ENCODE measurements at regions not wholly inside any gene's neighbourhood (a gene's known extent, or its start where the extent isn't known, plus 50 kb on each side); places are given as distances from the start of the nearest gene placed in this dataset.

- no peaks in the 10 kb centered on the region for H3K9me3 ChIP-seq (ENCODE audit: severe bottlenecking)
- H3K27ac ChIP-seq: no peak overlapping the region
- no peak for TF ChIP-seq CTCF (IDR thresholded peaks at IDR 0.05; ENCODE audit: low read depth, low read length)
- DNase-seq: no peak
- no peak overlapping the region for H3K4me3 ChIP-seq (ENCODE audit: low read depth, low read length)
- no peaks in the 10 kb centered on the region for H3K27me3 ChIP-seq (ENCODE audit: insufficient read depth, low read depth, severe bottlenecking)
- no peaks in the 10 kb centered on the region; the same call in 1 of the 2 replicates for H3K36me3 ChIP-seq
Measured at GRCh38 chr21:28865488-28866186, 127.0 kb downstream of the LTN1 start.

GRCh38 chr21:28858424-28858823, 134.3 kb downstream of the LTN1 start:
- no peak for TF ChIP-seq CTCF (IDR thresholded peaks at IDR 0.05; ENCODE audit: low read depth, low read length)
- no peaks in the 10 kb centered on the region for H3K36me3 ChIP-seq
- H3K27me3 ChIP-seq (ENCODE audit: insufficient read depth, low read depth, severe bottlenecking): no peaks in the 10 kb centered on the region
- DNase-seq: no peak
- no peak overlapping the region for H3K27ac ChIP-seq
- H3K9me3 ChIP-seq (ENCODE audit: severe bottlenecking): no peaks in the 10 kb centered on the region
- H3K4me3 ChIP-seq (ENCODE audit: low read depth, low read length): no peak overlapping the region

- no peak for TF ChIP-seq CTCF (IDR thresholded peaks at IDR 0.05; ENCODE audit: low read depth, low read length)
- H3K27me3 ChIP-seq (ENCODE audit: insufficient read depth, low read depth, severe bottlenecking): no peaks in the 10 kb centered on the region
Measured at GRCh38 chr21:28857752-28858151, 134.9 kb downstream of the LTN1 start.

GRCh38 chr21:28856588-28857250, 136.0 kb downstream of the LTN1 start:
- H3K27ac ChIP-seq: no peak overlapping the region
- no peak for DNase-seq
- no peaks in the 10 kb centered on the region for H3K36me3 ChIP-seq
- no peaks in the 10 kb centered on the region for H3K9me3 ChIP-seq (ENCODE audit: severe bottlenecking)
- no peaks in the 10 kb centered on the region for H3K27me3 ChIP-seq (ENCODE audit: insufficient read depth, low read depth, severe bottlenecking)
- no peak for TF ChIP-seq CTCF (IDR thresholded peaks at IDR 0.05; ENCODE audit: low read depth, low read length)
- H3K4me3 ChIP-seq (ENCODE audit: low read depth, low read length): no peak overlapping the region

More at GRCh38 chr21:28857752-28858151, 134.9 kb downstream of the LTN1 start:
- Histone ChIP-seq H3K4me3 (ENCODE audit: low read depth, low read length) (no peak overlapping the region), H3K9me3 (ENCODE audit: severe bottlenecking) (no peaks in the 10 kb centered on the region), H3K27ac (no peak overlapping the region), H3K36me3 (no peaks in the 10 kb centered on the region)
- no peak for DNase-seq

GRCh38 chr21:28852706-28853105, 140.0 kb downstream of the LTN1 start:
- TF ChIP-seq CTCF (IDR thresholded peaks at IDR 0.05; ENCODE audit: low read depth, low read length): no peak
- Histone ChIP-seq H3K36me3 (no peaks in the 10 kb centered on the region), H3K27me3 (ENCODE audit: insufficient read depth, low read depth, severe bottlenecking) (no peaks in the 10 kb centered on the region), H3K4me3 (ENCODE audit: low read depth, low read length) (no peak overlapping the region), H3K27ac (no peak overlapping the region), H3K9me3 (ENCODE audit: severe bottlenecking) (no peaks in the 10 kb centered on the region)
- no peak for DNase-seq
